C4-2B (cell line): ENCODE measurements at regions not wholly inside any gene's neighbourhood (a gene's known extent, or its start where the extent isn't known, plus 50 kb on each side); places are given as distances from the start of the nearest gene placed in this dataset.
A peak's percentile ranks its signal among the peaks of the same experiment; 100 is the strongest.

Source experiments
- H3K27ac ChIP-seq: fragments of 450-650 bp; 2 replicates; pipeline ENCODE4 v1.5.1; 2017
- ZFX ChIP-seq: fragments of 450-650 bp; IDR thresholded peaks from 2 replicates; pipeline ENCODE4 v1.6.1; 2017
- TF ChIP-seq, protein P1 (sequence below): fragments of 450-650 bp; conservative IDR thresholded peaks from 2 replicates; pipeline ENCODE4 v1.5.1; 2017; ENCODE audit warnings: mild to moderate bottlenecking

DNA sequence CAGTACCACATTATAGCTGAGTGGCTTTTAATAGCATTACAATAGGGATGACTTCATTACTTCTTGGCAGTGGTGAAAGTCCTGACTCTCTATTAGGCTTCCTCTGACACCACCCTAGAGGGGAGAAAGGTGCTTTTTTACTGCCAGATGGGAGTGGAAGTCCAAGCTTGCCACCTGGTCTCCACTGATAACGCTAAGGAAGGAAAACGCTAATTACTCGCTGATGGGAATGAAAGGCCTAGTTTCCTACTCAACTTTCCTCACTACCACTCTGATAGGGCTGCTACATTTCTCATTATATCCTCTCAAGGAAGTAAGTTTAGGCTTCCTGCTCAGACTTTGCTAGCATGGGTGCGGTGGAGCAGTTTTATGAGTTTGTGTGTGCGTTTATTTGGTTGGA, 62.3 kb upstream of the PAGE3 start:
- no peak overlapping the region for H3K27ac ChIP-seq
- TF ChIP-seq ZFX: no peak
- TF ChIP-seq, protein P1, sequence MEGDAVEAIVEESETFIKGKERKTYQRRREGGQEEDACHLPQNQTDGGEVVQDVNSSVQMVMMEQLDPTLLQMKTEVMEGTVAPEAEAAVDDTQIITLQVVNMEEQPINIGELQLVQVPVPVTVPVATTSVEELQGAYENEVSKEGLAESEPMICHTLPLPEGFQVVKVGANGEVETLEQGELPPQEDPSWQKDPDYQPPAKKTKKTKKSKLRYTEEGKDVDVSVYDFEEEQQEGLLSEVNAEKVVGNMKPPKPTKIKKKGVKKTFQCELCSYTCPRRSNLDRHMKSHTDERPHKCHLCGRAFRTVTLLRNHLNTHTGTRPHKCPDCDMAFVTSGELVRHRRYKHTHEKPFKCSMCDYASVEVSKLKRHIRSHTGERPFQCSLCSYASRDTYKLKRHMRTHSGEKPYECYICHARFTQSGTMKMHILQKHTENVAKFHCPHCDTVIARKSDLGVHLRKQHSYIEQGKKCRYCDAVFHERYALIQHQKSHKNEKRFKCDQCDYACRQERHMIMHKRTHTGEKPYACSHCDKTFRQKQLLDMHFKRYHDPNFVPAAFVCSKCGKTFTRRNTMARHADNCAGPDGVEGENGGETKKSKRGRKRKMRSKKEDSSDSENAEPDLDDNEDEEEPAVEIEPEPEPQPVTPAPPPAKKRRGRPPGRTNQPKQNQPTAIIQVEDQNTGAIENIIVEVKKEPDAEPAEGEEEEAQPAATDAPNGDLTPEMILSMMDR: no peak

DNA sequence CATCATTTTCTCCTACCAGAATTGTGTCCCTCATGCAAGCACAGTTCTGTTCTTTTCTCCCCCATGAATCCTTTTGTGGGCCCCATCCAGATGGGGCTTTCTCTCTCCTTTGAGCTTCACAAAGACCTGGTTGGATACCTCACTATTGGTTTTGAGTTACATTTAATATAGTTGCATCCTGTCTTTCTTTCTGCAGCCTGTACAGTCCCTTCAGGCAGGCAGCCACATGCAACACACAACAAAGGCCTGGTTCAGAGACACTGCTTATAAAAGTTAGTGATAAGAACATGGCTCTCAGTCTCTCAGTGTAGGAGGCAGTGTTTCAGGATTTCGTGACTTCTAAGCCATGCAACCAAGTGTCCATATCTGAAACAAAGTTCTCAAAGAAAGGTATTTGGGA, 70.6 kb upstream of the PAGE3 start:
- TF ChIP-seq ZFX: no peak
- TF ChIP-seq, protein P1: no peak
- no peak overlapping the region for H3K27ac ChIP-seq

DNA sequence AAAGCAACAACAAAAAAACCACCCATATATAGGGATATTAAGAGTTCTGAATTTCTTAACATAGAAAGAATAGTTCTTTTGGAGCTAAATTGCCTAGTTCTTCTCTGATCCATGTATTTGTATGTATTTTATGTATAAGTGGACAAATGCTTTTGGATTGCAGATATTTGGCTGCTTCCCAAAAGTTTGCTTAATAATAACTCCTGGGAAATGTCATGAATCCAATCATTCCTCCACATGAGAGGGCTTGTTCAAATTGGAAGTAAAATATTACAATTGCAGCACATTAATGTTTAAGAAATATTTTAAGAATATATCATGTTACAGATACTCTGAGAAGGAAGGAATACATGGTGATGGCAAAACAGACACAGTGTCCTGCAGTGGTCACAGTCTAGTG, 71.5 kb upstream of the PAGE3 start:
- no peak overlapping the region for H3K27ac ChIP-seq
- TF ChIP-seq ZFX: no peak
- TF ChIP-seq, protein P1: no peak

DNA sequence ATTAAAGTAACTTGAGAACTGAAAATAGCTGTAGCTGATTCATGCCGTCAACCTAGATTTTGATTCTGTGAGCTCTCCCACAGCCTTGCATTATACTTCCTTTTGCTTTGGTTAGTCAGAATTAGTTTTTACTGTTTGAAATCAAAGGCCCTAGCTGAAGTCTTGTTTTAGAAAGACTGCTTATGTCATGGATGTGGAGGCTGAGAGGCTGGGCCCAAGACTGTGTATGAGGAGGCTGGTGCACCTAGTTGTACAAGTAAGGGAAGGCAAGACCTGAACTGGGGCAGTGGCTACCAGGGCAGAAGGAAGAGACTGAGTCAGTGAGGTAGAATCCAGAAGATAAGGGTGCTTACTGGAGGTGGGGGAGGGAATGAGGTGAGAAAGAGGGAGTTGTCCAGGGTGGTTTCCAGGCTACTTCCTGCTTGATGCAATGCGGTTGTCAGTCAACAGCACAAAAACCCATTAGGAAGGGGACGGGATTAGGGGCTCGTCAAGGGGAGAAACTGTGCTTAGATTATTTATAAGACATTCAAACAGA, 76.2 kb upstream of the PAGE3 start:
- TF ChIP-seq ZFX: no peak
- TF ChIP-seq, protein P1: no peak

DNA sequence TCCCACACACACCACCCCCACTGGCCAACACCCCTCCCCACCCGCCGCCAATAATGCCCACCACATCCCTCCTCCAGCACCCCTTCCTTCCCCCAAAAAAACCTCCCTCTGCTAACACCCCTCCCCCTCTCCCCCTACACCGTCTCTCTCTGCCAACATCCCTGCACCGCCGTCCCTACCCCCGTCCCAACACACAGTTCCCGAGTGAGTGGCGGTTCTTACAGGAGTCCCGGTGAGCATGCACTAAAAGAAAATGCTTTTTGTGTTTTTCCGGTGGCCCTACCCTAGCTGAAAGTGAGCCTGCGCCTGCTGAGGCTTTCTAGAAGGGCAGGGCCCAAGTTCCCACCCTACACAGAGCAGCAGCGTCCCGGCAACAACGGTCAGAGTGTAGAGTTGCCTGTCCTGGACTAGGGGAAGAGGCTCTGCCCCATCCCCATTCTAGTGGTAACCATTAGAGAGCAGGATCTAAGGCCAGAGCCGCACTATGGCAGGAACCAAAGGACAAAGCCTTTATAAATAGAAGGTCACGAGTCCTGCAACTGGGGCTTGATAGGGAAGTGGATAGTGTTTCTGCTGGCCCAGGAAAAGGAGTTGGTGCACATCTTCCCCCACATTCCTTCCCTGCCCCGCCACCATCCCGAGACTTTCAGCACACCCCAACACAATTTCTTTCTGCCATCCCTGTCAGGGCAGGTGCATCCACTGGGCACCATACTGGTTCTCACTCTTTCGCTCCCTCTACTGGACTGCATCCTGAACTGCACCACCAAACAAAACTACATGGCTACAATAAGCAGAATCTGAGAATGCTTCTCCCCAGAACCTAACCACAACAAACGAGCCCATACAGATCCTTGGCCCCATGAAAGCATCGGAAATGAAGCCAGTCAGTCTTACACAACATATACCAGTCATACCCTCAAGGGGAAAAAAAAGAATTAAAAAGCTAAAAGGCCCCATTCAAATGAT, 78.1 kb upstream of the PAGE3 start:
- H3K27ac ChIP-seq: no peak overlapping the region
- TF ChIP-seq, protein P1: peak; percentile 70
- no peak for TF ChIP-seq ZFX

More for the DNA sequence above, 76.2 kb upstream of the PAGE3 start:
- no peak overlapping the region for H3K27ac ChIP-seq

DNA sequence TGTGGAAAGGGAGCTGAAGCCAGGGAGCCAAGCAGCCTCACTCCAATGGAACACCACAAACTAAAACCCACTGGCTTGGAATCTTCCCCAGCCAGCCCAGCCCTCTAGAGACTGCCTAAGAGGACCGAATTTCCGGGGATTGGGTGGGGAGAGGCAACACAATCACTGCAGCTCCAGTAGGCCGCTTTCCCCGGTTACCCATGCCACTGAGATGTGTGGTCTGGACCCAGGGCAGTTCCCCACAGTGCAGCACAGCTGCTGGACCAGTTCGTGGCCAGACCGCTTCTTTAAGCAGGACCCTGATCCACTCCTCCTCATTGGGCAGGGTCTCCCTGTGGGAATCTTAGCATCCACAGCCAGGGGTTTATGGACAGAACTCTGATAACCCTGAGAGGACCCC, 91.9 kb upstream of the PAGE3 start:
- H3K27ac ChIP-seq: no peak overlapping the region
- TF ChIP-seq, protein P1: no peak
- TF ChIP-seq ZFX: no peak

DNA sequence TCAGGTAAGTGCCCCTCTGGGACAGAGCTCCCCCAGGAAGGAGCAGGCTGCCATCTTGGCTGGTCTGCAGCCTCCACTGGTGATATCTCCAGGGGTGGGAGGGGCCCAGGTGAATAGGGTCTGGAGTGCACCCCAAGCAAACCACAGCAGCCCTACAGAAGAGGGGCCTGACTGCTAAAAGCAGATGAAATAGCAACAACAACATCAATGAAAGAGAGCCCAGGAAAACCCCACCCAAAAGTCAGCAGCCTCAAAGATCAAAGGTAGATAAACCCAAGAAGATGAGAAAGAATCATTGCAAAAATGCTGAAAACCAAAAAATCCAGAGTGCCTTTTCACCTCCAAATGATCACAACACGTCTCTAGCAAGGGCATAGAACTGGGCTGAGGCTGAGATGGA, 92.5 kb upstream of the PAGE3 start:
- TF ChIP-seq ZFX: no peak
- TF ChIP-seq, protein P1: no peak
- H3K27ac ChIP-seq: no peak overlapping the region
